ENCODE measurements at regions not wholly inside any gene's neighbourhood (a gene's known extent, or its start where the extent isn't known, plus 50 kb on each side); places are given as distances from the start of the nearest gene placed in this dataset.

- Histone ChIP-seq H3K4me1 (no peaks in the 10 kb centered on the region), H3K27me3 (no peaks in the 10 kb centered on the region), H3K4me3 (no peak overlapping the region), H3K9me3 (no peaks in the 10 kb centered on the region), H3K36me3 (no peaks in the 10 kb centered on the region), H3K27ac (no peak overlapping the region)
- no peak for ATAC-seq
- TF ChIP-seq CTCF (IDR thresholded peaks at IDR 0.05) = no peak
- TF ChIP-seq EP300 (IDR thresholded peaks at IDR 0.05) = no peak
- TF ChIP-seq POLR2AphosphoS5 (IDR thresholded peaks at IDR 0.05) = no peak
- 69 to 75% methylated on average over 1 to 2 of the region's 3 CpGs for WGBS, 2 donors (ENCODE audit: low coverage in 1 of 2)
Measured at GRCh38 chr7:111642373-111642772, 80.1 kb upstream of the IMMP2L start.

- no peak for ATAC-seq
- H3K36me3 ChIP-seq = no peaks in the 10 kb centered on the region
- no peaks in the 10 kb centered on the region for H3K9me3 ChIP-seq
- H3K27me3 ChIP-seq = no peaks in the 10 kb centered on the region
- H3K4me1 ChIP-seq = no peaks in the 10 kb centered on the region
- no peak overlapping the region for H3K27ac ChIP-seq
- no peak overlapping the region for H3K4me3 ChIP-seq
- 16 to 33% methylated on average over 3 of the region's 3 CpGs for WGBS, 2 donors (ENCODE audit: low coverage in 1 of 2)
- TF ChIP-seq CTCF (IDR thresholded peaks at IDR 0.05) (no peak), POLR2A (IDR thresholded peaks at IDR 0.05) (no peak), POLR2AphosphoS5 (IDR thresholded peaks at IDR 0.05) (no peak), EP300 (IDR thresholded peaks at IDR 0.05) (no peak)
Measured at GRCh38 chr7:111640416-111640815, 78.1 kb upstream of the IMMP2L start.

DNA sequence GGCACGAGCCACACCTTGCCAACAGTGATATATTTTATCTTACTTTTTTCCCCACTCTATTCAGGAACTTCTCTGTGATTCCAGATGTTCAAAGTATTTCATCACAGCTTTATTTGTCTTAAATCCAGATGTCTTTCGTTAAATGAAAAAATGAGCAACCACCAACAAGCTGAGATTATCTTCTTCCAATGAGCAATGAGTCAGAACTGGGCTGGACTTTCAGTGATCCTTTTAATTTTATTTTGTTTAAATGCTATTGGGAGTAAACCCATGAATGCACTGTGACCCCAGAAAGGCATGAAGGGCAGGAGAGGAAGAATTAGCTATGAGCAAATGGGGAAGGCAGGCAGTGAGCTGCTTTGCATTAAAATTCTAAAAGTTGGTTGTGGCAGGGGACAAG is 77.6 kb upstream of the IMMP2L start:
- peak; percentile 83 for ATAC-seq
- no peak overlapping the region for H3K27ac ChIP-seq
- H3K36me3 ChIP-seq = no peaks in the 10 kb centered on the region
- no peaks in the 10 kb centered on the region for H3K27me3 ChIP-seq
- H3K9me3 ChIP-seq = no peaks in the 10 kb centered on the region
- H3K4me1 ChIP-seq = no peaks in the 10 kb centered on the region
- TF ChIP-seq CTCF (IDR thresholded peaks at IDR 0.05) (no peak), POLR2AphosphoS5 (IDR thresholded peaks at IDR 0.05) (peak; percentile 30)
- 32 to 37% methylated on average over 2 of the region's 2 CpGs for WGBS, 2 donors (ENCODE audit: low coverage in 1 of 2)
- H3K4me3 ChIP-seq = no peak overlapping the region

- no peak overlapping the region for H3K27ac ChIP-seq
- 49 to 53% methylated on average over 2 of the region's 2 CpGs for WGBS, 2 donors (ENCODE audit: low coverage in 1 of 2)
- no peak overlapping the region for H3K4me3 ChIP-seq
- no peaks in the 10 kb centered on the region for H3K9me3 ChIP-seq
- no peak for TF ChIP-seq EP300 (IDR thresholded peaks at IDR 0.05)
- TF ChIP-seq POLR2A (IDR thresholded peaks at IDR 0.05) = no peak
- no peak for TF ChIP-seq CTCF (IDR thresholded peaks at IDR 0.05)
- TF ChIP-seq POLR2AphosphoS5 (IDR thresholded peaks at IDR 0.05) = no peak
- H3K4me1 ChIP-seq = no peaks in the 10 kb centered on the region
- H3K36me3 ChIP-seq = no peaks in the 10 kb centered on the region
- no peak for ATAC-seq
- no peaks in the 10 kb centered on the region for H3K27me3 ChIP-seq
Measured at GRCh38 chr7:111638078-111638477, 75.8 kb upstream of the IMMP2L start.

DNA sequence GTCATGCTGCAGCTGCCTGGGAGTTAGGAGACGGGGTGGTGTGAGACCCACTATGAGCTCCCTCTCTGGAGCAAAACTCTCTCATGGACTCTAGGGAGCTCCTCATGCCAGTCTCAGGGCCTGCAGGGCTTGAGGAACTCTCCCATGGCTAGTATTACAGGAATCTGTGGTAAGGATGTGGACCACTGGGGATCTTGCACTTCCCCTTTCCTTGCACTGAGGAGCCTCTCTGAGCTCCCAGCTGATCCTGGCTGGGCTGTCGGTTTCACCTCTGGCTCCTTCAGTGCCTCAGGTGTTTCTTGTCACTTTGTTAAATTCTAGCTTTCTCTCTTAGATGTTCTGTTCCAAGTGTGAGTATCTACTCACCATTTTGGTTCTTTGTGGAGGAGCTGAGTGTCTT is 71.6 kb upstream of the IMMP2L start:
- Histone ChIP-seq H3K27me3 (no peaks in the 10 kb centered on the region), H3K27ac (no peak overlapping the region), H3K9me3 (peaks cover 0 to 20% (median 0%) of the 10 kb centered on the region in 3 donors), H3K36me3 (no peaks in the 10 kb centered on the region), H3K4me1 (no peaks in the 10 kb centered on the region), H3K4me3 (no peak overlapping the region)
- no peak for ATAC-seq
- TF ChIP-seq POLR2AphosphoS5 (IDR thresholded peaks at IDR 0.05) (no peak), POLR2A (IDR thresholded peaks at IDR 0.05) (no peak), EP300 (IDR thresholded peaks at IDR 0.05) (no peak), CTCF (IDR thresholded peaks at IDR 0.05) (no peak)
- 50 to 100% methylated on average over 1 of the region's 2 CpGs for WGBS, 2 donors (ENCODE audit: low coverage in 1 of 2)
